Large intestine (tissue), 3 donors: ENCODE measurements at regions not wholly inside any gene's neighbourhood (a gene's known extent, or its start where the extent isn't known, plus 50 kb on each side); places are given as distances from the start of the nearest gene placed in this dataset.
"Not testable (repeated sequence)": the region's sequence is repeated elsewhere in the genome, so short reads cannot be mapped to it uniquely, and the experiment has no call there.

ENCODE experiments used
- DNase-seq, 2 donors: peaks; one replicate each; pipeline versions ENCODE4 v3.0.0 to v3.0.0-alpha.2; 2013
- H3K27ac ChIP-seq: one replicate; pipeline ENCODE4 v1.5.1; 2013; ENCODE audit warnings: low read length
- H3K27me3 ChIP-seq: 2 replicates; pipeline ENCODE4 v1.6.1; 2013; ENCODE audit warnings: low read length; ENCODE audit not compliant: control insufficient read depth, insufficient read depth
- H3K36me3 ChIP-seq: 2 replicates; pipeline ENCODE4 v1.6.1; 2013; ENCODE audit warnings: low read length; ENCODE audit not compliant: control insufficient read depth, insufficient read depth
- H3K4me1 ChIP-seq: one replicate; pipeline ENCODE4 v1.6.1; 2013; ENCODE audit warnings: low read length; ENCODE audit not compliant: control insufficient read depth, insufficient read depth
- H3K4me3 ChIP-seq: one replicate; pipeline ENCODE4 v1.5.1; 2013; ENCODE audit warnings: low read length
- H3K9me3 ChIP-seq: one replicate; pipeline ENCODE4 v1.6.1; 2013; ENCODE audit warnings: mild to moderate bottlenecking, low read depth, low read length, moderate library complexity; ENCODE audit not compliant: control insufficient read depth
- WGBS: methylation state at CpG from one replicate; pipeline ENCODE4 v1.1.5; 2013; ENCODE audit warnings: low lambda C conversion rate; ENCODE audit not compliant: insufficient coverage; 5-methylcytosine and 5-hydroxymethylcytosine counted together

GRCh38 chr1:38777464-38777957 lies 82.1 kb downstream of the RRAGC start:
- Histone ChIP-seq H3K27ac (no peak overlapping the region), H3K4me1 (no peaks in the 10 kb centered on the region), H3K27me3 (peaks cover 16% of the 10 kb centered on the region), H3K4me3 (no peak overlapping the region), H3K36me3 (no peaks in the 10 kb centered on the region), H3K9me3 (no peaks in the 10 kb centered on the region)
- DNase-seq: no peak
- WGBS: no CpG with 5 or more reads among the region's 6 CpGs

GRCh38 chr1:38776466-38777065 lies 83.0 kb downstream of the RRAGC start:
- H3K27me3 ChIP-seq: peaks cover 13% of the 10 kb centered on the region
- H3K9me3 ChIP-seq: no peaks in the 10 kb centered on the region
- H3K27ac ChIP-seq: no peak overlapping the region
- H3K4me3 ChIP-seq: no peak overlapping the region
- H3K4me1 ChIP-seq: no peaks in the 10 kb centered on the region
- H3K36me3 ChIP-seq: no peaks in the 10 kb centered on the region
- DNase-seq: no peak

- no CpG with 5 or more reads among the region's 9 CpGs for WGBS
- Histone ChIP-seq H3K36me3 (no peaks in the 10 kb centered on the region), H3K27ac (no peak overlapping the region), H3K9me3 (no peaks in the 10 kb centered on the region), H3K27me3 (peaks cover 7% of the 10 kb centered on the region), H3K4me1 (no peaks in the 10 kb centered on the region), H3K4me3 (no peak overlapping the region)
- no peak for DNase-seq
Measured at GRCh38 chr1:38775175-38775845, 84.3 kb downstream of the RRAGC start.

DNA sequence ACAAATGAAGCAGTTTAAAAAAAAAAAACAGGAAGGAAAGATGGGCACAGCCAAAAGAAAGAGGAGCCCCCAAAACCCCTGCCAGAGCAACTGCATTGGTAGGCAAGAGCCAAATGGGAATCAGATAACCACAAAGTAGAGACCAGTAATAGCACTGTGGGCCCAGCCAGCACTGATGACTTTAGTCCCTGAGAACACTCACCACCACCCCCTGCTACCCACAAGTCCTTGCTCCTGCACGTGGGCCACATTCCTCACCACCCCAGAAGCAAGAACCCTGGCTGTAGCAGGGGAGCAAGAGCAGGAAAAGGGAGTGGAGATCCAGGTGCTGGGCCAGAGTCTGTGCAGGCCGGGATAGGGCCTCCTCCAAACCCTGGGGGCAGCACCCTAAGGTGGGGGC lies 86.1 kb downstream of the RRAGC start:
- WGBS: no CpG with 5 or more reads among the region's 2 CpGs
- H3K36me3 ChIP-seq: no peaks in the 10 kb centered on the region
- H3K9me3 ChIP-seq: no peaks in the 10 kb centered on the region
- peaks cover 3% of the 10 kb centered on the region for H3K27me3 ChIP-seq
- H3K4me1 ChIP-seq: no peaks in the 10 kb centered on the region
- no peak overlapping the region for H3K27ac ChIP-seq
- H3K4me3 ChIP-seq: no peak overlapping the region
- no peak for DNase-seq

- H3K27ac ChIP-seq: no peak overlapping the region
- no peaks in the 10 kb centered on the region for H3K9me3 ChIP-seq
- no peak overlapping the region for H3K4me3 ChIP-seq
- peaks cover 3% of the 10 kb centered on the region for H3K27me3 ChIP-seq
- H3K36me3 ChIP-seq: no peaks in the 10 kb centered on the region
- no peak for DNase-seq
- no peaks in the 10 kb centered on the region for H3K4me1 ChIP-seq
- WGBS: no CpG with 5 or more reads among the region's 3 CpGs
Measured at GRCh38 chr1:38772953-38773352, 86.6 kb downstream of the RRAGC start.

DNA sequence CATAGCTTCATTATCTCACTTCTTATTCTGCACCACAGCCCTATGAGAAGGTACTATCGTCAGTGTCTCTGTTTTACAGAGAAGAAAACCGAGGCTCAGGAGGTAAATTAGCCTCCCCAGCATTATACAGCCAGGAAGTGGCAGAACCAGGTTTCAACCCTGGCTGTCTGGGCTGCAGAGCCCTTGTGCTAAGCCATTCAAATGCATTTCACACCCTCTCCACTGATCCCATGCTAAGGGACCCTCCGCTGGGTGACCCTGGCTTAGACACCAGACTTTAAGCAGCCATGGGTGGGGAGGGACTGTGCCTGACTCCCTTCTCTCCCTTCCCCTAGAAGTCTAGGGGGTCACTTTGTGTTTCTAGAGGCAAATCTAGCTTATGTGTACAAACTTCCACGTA lies 87.5 kb downstream of the RRAGC start:
- DNase-seq: no peak
- no peaks in the 10 kb centered on the region for H3K4me1 ChIP-seq
- H3K27me3 ChIP-seq: peaks cover 3% of the 10 kb centered on the region
- no peaks in the 10 kb centered on the region for H3K36me3 ChIP-seq
- WGBS: no CpG with 5 or more reads among the region's 4 CpGs
- H3K4me3 ChIP-seq: no peak overlapping the region
- no peak overlapping the region for H3K27ac ChIP-seq
- no peaks in the 10 kb centered on the region for H3K9me3 ChIP-seq

DNA sequence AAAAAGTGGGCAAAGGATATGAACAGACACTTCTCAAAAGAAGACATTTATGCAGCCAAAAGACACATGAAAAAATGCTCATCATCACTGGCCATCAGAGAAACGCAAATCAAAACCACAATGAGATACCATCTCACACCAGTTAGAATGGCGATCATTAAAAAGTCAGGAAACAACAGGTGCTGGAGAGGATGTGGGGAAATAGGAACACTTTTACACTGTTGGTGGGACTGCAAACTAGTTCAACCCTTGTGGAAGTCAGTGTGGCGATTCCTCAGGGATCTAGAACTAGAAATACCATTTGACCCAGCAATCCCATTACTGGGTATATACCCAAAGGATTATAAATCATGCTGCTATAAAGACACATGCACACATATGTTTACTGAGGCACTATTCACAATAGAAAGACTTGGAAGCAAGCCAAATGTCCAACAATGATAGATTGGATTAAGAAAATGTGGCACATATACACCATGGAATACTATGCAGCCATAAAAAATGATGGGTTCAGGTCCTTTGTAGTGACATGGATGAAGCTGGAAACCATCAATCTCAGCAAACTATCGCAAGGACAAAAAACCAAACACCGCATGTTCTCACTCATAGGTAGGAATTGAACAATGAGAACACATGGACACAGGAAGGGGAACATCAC lies 88.9 kb downstream of the RRAGC start:
- H3K36me3 ChIP-seq, H3K27ac ChIP-seq, H3K4me3 ChIP-seq, DNase-seq, H3K9me3 ChIP-seq, H3K27me3 ChIP-seq, H3K4me1 ChIP-seq: not testable (repeated sequence)
- WGBS: no CpG with 5 or more reads among the region's 5 CpGs

DNA sequence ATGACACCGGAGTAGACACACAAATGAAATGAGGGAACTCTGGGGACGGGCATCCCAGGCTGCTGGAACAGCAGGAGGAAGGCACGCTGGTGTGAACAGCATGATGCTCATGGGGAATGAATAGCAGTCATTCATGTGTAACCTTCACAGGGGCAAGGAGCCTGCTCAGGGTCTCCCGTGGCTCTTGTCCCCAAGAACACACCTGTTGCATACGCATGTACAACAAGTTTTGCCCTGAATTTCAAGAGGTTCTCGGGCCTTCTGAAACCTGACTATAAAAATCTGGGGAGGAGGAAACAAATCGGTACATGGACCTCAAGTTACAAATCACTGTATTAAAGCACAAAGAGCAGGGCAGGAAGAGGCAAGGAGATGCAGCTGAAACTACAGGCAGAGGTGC lies 93.4 kb downstream of the RRAGC start:
- Histone ChIP-seq H3K36me3 (no peaks in the 10 kb centered on the region), H3K27me3 (no peaks in the 10 kb centered on the region), H3K4me1 (no peaks in the 10 kb centered on the region), H3K9me3 (no peaks in the 10 kb centered on the region), H3K4me3 (no peak overlapping the region), H3K27ac (no peak overlapping the region)
- WGBS: no CpG with 5 or more reads among the region's 7 CpGs
- no peak for DNase-seq

DNA sequence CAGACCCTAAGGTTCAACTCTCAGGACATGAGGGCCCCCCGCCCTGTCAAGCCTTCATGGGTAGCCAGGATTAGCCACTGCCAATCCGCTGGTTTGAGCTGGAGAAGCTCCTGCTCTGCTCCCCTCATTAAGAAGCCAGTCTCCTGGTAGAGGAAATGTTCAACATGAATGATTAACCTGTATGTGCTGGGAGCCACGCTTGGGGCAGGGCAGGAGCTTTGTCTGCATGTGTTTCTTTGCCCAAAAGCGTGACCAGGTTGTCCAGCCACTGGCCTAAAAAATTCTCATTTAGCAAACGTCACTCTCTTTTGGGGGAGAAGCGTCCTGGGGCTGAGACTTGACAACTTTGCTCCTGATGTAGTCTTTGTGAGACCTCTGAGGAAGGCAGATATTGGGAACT lies 96.5 kb downstream of the RRAGC start:
- no CpG with 5 or more reads among the region's 6 CpGs for WGBS
- Histone ChIP-seq H3K4me1 (no peaks in the 10 kb centered on the region), H3K4me3 (no peak overlapping the region), H3K27me3 (no peaks in the 10 kb centered on the region), H3K9me3 (no peaks in the 10 kb centered on the region), H3K27ac (no peak overlapping the region), H3K36me3 (no peaks in the 10 kb centered on the region)
- DNase-seq: no peak

DNA sequence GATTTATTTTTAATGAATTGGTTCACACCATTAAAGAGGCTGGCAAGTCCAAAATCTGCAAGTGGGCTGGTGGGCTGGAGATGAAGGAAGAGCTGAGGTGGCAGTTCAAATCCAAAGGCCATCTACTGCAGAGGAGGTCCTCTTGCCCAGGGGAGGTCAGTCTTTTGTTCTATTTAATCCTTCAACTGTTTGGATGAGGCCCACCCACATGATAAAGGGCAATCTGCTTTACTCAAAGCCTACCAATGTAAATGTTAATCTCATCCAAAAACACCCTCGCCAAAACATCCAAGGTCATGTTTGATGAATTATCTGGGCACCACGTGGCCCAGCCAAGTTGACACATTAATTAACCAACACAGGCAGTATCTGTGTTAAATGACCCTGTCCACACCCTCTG lies 99.0 kb downstream of the RRAGC start:
- no peak overlapping the region for H3K27ac ChIP-seq
- H3K36me3 ChIP-seq: no peaks in the 10 kb centered on the region
- no peak overlapping the region for H3K4me3 ChIP-seq
- no peak for DNase-seq
- no peaks in the 10 kb centered on the region for H3K27me3 ChIP-seq
- H3K4me1 ChIP-seq: no peaks in the 10 kb centered on the region
- WGBS: no CpG with 5 or more reads among the region's 2 CpGs
- H3K9me3 ChIP-seq: no peaks in the 10 kb centered on the region
